ENCODE measurements at regions not wholly inside any gene's neighbourhood (a gene's known extent, or its start where the extent isn't known, plus 50 kb on each side); places are given as distances from the start of the nearest gene placed in this dataset.
"Not testable (repeated sequence)": the region's sequence is repeated elsewhere in the genome, so short reads cannot be mapped to it uniquely, and the experiment has no call there.

GRCh38 chr1:243957141-243957540 is 93.9 kb upstream of the ZBTB18 start:
- Mint-ChIP-seq H3K9me3 (no peaks in the 10 kb centered on the region), H3K4me3 (no peak overlapping the region), H3K27ac (no peak overlapping the region), H3K27me3 (peaks cover 11 to 41% of the 10 kb centered on the region in 2 donors), H3K36me3 (no peaks in the 10 kb centered on the region), H3K4me1 (no peaks in the 10 kb centered on the region)
- H3K4me1 ChIP-seq (ENCODE audit: insufficient read depth, low read length), result no peaks in the 10 kb centered on the region
- ChIA-PET POLR2A (no interaction called here), CTCF (no interaction called here)
- H3K4me3 ChIP-seq (ENCODE audit: low read length), result no peak overlapping the region
- no peaks in the 10 kb centered on the region for H3K27me3 ChIP-seq (ENCODE audit: insufficient read depth, low read length, poor library complexity, severe bottlenecking)
- DNase-seq, result no peak
- no peaks in the 10 kb centered on the region for H3K9me3 ChIP-seq (ENCODE audit: low read length)
- H3K27ac ChIP-seq (ENCODE audit: low read depth, low read length), result no peak overlapping the region
- no peaks in the 10 kb centered on the region for H3K36me3 ChIP-seq (ENCODE audit: insufficient read depth, low read length)

- ChIA-PET CTCF (no interaction called here), POLR2A (no interaction called here)
- H3K36me3 Mint-ChIP-seq, result no peaks in the 10 kb centered on the region
- no peaks in the 10 kb centered on the region for H3K9me3 ChIP-seq (ENCODE audit: low read length)
- no peak overlapping the region for H3K27ac Mint-ChIP-seq
- H3K27ac ChIP-seq (ENCODE audit: low read depth, low read length), result no peak overlapping the region
- no peaks in the 10 kb centered on the region for H3K4me1 Mint-ChIP-seq
- H3K4me3 Mint-ChIP-seq, result no peak overlapping the region
- no peaks in the 10 kb centered on the region for H3K9me3 Mint-ChIP-seq
- H3K36me3 ChIP-seq (ENCODE audit: insufficient read depth, low read length), result no peaks in the 10 kb centered on the region
- H3K4me1 ChIP-seq (ENCODE audit: insufficient read depth, low read length), result no peaks in the 10 kb centered on the region
- H3K27me3 Mint-ChIP-seq, result peaks cover 12 to 42% of the 10 kb centered on the region in 2 donors
- H3K4me3 ChIP-seq (ENCODE audit: low read length), result no peak overlapping the region
- DNase-seq, result no peak
- no peaks in the 10 kb centered on the region for H3K27me3 ChIP-seq (ENCODE audit: insufficient read depth, low read length, poor library complexity, severe bottlenecking)
Measured at GRCh38 chr1:243956450-243956849, 94.6 kb upstream of the ZBTB18 start.

DNA sequence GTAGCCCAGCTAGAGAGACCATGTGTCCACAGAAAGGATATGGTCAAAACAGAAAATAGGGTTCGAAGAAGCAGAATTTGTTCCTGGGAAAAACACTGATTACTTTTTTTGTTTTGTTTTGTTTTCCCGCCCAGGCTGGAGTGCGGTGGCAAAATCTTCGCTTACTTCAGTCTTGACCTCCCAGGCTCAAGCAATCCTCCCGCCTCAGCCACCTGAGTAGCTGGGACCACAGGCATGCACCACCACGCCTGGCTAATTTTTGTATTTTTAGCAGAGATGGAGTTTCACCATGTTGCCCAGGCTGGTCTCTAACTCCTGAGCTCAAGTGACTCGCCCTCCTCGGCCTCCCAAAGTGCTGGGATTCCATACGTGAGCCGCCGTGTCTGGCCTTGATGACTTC is 99.9 kb upstream of the ZBTB18 start:
- H3K9me3 Mint-ChIP-seq; H3K4me3 Mint-ChIP-seq; POLR2A ChIA-PET; H3K9me3 ChIP-seq (ENCODE audit: low read length); DNase-seq; H3K4me1 ChIP-seq (ENCODE audit: insufficient read depth, low read length); H3K4me3 ChIP-seq (ENCODE audit: low read length); H3K27me3 ChIP-seq (ENCODE audit: insufficient read depth, low read length, poor library complexity, severe bottlenecking); H3K4me1 Mint-ChIP-seq; CTCF ChIA-PET; H3K27ac Mint-ChIP-seq; H3K36me3 Mint-ChIP-seq; H3K36me3 ChIP-seq (ENCODE audit: insufficient read depth, low read length); H3K27ac ChIP-seq (ENCODE audit: low read depth, low read length); H3K27me3 Mint-ChIP-seq: not testable (repeated sequence)

GRCh38 chr1:243950166-243950565 is 100.1 kb upstream of the AKT3 start:
- Mint-ChIP-seq H3K36me3 (no peaks in the 10 kb centered on the region), H3K4me1 (no peaks in the 10 kb centered on the region), H3K4me3 (no peak overlapping the region), H3K27ac (no peak overlapping the region), H3K9me3 (no peaks in the 10 kb centered on the region), H3K27me3 (peaks cover 2 to 4% of the 10 kb centered on the region in 2 donors)
- POLR2A ChIA-PET, result no interaction called here
- CTCF ChIA-PET, result no interaction called here
- H3K27ac ChIP-seq (ENCODE audit: low read depth, low read length), result no peak overlapping the region
- H3K9me3 ChIP-seq (ENCODE audit: low read length), result no peaks in the 10 kb centered on the region
- no peak for DNase-seq
- no peak overlapping the region for H3K4me3 ChIP-seq (ENCODE audit: low read length)
- no peaks in the 10 kb centered on the region for H3K27me3 ChIP-seq (ENCODE audit: insufficient read depth, low read length, poor library complexity, severe bottlenecking)
- no peaks in the 10 kb centered on the region for H3K4me1 ChIP-seq (ENCODE audit: insufficient read depth, low read length)
- no peaks in the 10 kb centered on the region for H3K36me3 ChIP-seq (ENCODE audit: insufficient read depth, low read length)

DNA sequence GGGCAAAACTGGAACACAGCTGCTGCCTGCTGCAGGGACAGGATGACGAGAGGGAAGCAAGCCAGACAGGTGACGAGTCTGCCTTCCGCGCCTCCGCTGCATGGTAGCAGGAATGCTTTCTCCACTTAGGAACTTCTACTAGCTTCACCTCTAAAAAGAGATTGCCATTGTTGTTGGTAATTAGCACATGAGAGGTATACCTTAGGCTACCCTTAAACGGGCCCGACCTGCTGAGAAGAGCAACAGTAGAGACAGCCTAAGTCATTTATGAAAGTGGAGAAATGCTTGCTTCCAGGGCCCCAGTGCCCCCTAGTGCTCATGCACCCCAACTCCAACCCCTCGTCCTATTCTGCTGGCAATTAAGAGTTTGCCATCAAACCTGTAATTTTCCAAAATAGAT is 96.9 kb upstream of the AKT3 start:
- Histone ChIP-seq H3K27ac (ENCODE audit: low read depth, low read length) (no peak overlapping the region), H3K4me1 (ENCODE audit: insufficient read depth, low read length) (no peaks in the 10 kb centered on the region), H3K4me3 (ENCODE audit: low read length) (no peak overlapping the region), H3K27me3 (ENCODE audit: insufficient read depth, low read length, poor library complexity, severe bottlenecking) (no peaks in the 10 kb centered on the region), H3K9me3 (ENCODE audit: low read length) (no peaks in the 10 kb centered on the region), H3K36me3 (ENCODE audit: insufficient read depth, low read length) (no peaks in the 10 kb centered on the region)
- H3K27me3 Mint-ChIP-seq, result peaks cover 3 to 18% of the 10 kb centered on the region in 2 donors
- no peaks in the 10 kb centered on the region for H3K9me3 Mint-ChIP-seq
- ChIA-PET CTCF (interaction anchor here (0.7 to 1.2 kb wide), 3 partner anchors 55 to 604 kb away, joined by 3 to 4 read pairs (median 3); no protein-coding TSS in a partner anchor), POLR2A (no interaction called here)
- no peaks in the 10 kb centered on the region for H3K36me3 Mint-ChIP-seq
- DNase-seq, result peak in 3 of 5 donors; percentile 22 to 51 (median 24)
- H3K4me1 Mint-ChIP-seq, result no peaks in the 10 kb centered on the region
- H3K4me3 Mint-ChIP-seq, result no peak overlapping the region
- H3K27ac Mint-ChIP-seq, result no peak overlapping the region

DNA sequence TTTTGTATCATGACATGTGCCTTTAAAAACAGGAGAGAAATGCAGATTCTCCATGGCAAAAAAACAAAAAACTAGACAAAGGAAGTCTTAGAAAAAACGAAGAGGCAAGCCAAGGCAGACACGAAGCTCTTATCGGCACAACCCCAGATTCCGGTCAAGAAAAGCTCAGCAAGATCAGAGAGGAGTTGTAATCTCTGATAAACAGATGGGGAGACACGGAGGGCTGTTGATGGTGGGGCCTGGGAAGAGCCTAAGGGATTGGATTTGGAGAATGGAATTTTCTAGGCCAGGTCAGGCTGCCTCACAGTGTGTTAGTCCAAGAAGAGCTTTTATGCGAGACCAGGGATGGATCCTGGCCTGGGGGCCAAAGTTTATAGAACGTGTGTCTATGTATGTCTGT is 96.2 kb upstream of the AKT3 start:
- no peaks in the 10 kb centered on the region for H3K36me3 Mint-ChIP-seq

GRCh38 chr1:243945727-243946126 is 95.7 kb upstream of the AKT3 start:
- Mint-ChIP-seq H3K36me3 (no peaks in the 10 kb centered on the region), H3K9me3 (no peaks in the 10 kb centered on the region), H3K27me3 (peaks cover 3 to 25% of the 10 kb centered on the region in 2 donors), H3K4me3 (no peak overlapping the region), H3K4me1 (no peaks in the 10 kb centered on the region), H3K27ac (no peak overlapping the region)
- Histone ChIP-seq H3K27me3 (ENCODE audit: insufficient read depth, low read length, poor library complexity, severe bottlenecking) (no peaks in the 10 kb centered on the region), H3K27ac (ENCODE audit: low read depth, low read length) (no peak overlapping the region), H3K4me1 (ENCODE audit: insufficient read depth, low read length) (no peaks in the 10 kb centered on the region), H3K36me3 (ENCODE audit: insufficient read depth, low read length) (no peaks in the 10 kb centered on the region), H3K4me3 (ENCODE audit: low read length) (no peak overlapping the region), H3K9me3 (ENCODE audit: low read length) (no peaks in the 10 kb centered on the region)
- DNase-seq, result no peak
- ChIA-PET CTCF (interaction anchor here (1.1 to 1.2 kb wide), 2 partner anchors 602 to 603 kb away, joined by 3 to 4 read pairs; no protein-coding TSS in a partner anchor), POLR2A (no interaction called here)

More for the DNA sequence above, 96.2 kb upstream of the AKT3 start:
- no peaks in the 10 kb centered on the region for H3K9me3 ChIP-seq (ENCODE audit: low read length)
- Mint-ChIP-seq H3K4me3 (no peak overlapping the region), H3K9me3 (no peaks in the 10 kb centered on the region), H3K27ac (no peak overlapping the region), H3K4me1 (no peaks in the 10 kb centered on the region), H3K27me3 (peaks cover 3 to 24% of the 10 kb centered on the region in 2 donors)
- CTCF ChIA-PET, result interaction anchor here (0.7 to 1.2 kb wide), 3 partner anchors 54 to 603 kb away, joined by 3 to 4 read pairs (median 3); no protein-coding TSS in a partner anchor
- DNase-seq, result no peak
- H3K36me3 ChIP-seq (ENCODE audit: insufficient read depth, low read length), result no peaks in the 10 kb centered on the region
- H3K27me3 ChIP-seq (ENCODE audit: insufficient read depth, low read length, poor library complexity, severe bottlenecking), result no peaks in the 10 kb centered on the region
- no peaks in the 10 kb centered on the region for H3K4me1 ChIP-seq (ENCODE audit: insufficient read depth, low read length)
- H3K27ac ChIP-seq (ENCODE audit: low read depth, low read length), result no peak overlapping the region
- POLR2A ChIA-PET, result no interaction called here
- no peak overlapping the region for H3K4me3 ChIP-seq (ENCODE audit: low read length)

DNA sequence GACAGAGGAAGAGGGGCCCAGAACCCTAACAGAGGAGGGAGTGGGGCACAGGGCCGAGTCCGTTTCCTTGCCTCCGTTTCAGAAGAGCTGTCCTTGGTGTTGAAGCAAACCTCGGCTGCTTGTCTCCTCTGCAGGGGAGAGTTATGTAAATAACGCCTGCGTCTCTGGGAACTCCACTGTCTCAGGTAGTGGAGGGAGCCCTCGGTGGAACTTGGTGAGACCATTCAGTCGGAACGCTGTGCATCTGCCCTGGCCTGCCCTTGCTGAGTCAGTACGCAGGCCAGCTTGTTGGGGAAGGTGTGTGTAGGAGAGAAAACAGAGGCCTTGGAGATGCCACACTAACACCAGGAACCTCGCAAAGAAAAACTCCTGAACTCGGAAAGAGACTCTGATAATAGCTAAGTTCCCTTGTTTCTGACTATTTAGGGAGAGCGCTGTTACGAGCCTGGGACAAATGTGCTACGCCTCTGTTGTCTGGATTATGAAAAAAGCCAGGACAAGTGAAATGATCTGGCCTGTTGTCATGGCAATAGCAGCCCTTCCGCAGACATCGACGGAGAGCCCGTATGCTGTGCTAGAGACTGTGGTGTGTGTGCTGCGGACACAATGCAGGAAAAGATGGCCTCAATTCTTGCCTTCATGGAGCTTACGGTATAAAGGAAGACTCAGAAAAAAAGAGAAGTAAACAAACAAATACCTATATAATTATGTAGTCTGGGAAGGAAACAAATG is 94.6 kb upstream of the AKT3 start:
- no peak overlapping the region for H3K27ac Mint-ChIP-seq
- Histone ChIP-seq H3K9me3 (ENCODE audit: low read length) (no peaks in the 10 kb centered on the region), H3K27ac (ENCODE audit: low read depth, low read length) (no peak overlapping the region), H3K4me1 (ENCODE audit: insufficient read depth, low read length) (no peaks in the 10 kb centered on the region), H3K36me3 (ENCODE audit: insufficient read depth, low read length) (no peaks in the 10 kb centered on the region), H3K27me3 (ENCODE audit: insufficient read depth, low read length, poor library complexity, severe bottlenecking) (no peaks in the 10 kb centered on the region), H3K4me3 (ENCODE audit: low read length) (no peak overlapping the region)
- H3K9me3 Mint-ChIP-seq, result no peaks in the 10 kb centered on the region
- no peak for DNase-seq
- no peak overlapping the region for H3K4me3 Mint-ChIP-seq
- no peaks in the 10 kb centered on the region for H3K4me1 Mint-ChIP-seq
- peaks cover 3 to 25% of the 10 kb centered on the region in 2 donors for H3K27me3 Mint-ChIP-seq
- ChIA-PET POLR2A (no interaction called here), CTCF (interaction anchor here (1.3 kb wide), 1 partner anchor 601 kb away, joined by 4 read pairs; no protein-coding TSS in a partner anchor)
- no peaks in the 10 kb centered on the region for H3K36me3 Mint-ChIP-seq

Data from CD8-positive, alpha-beta memory T cell (primary cell).